Neuronal stem cell (in vitro differentiated cells): ENCODE measurements at regions not wholly inside any gene's neighbourhood (a gene's known extent, or its start where the extent isn't known, plus 50 kb on each side); places are given as distances from the start of the nearest gene placed in this dataset.
"Not testable (repeated sequence)": the region's sequence is repeated elsewhere in the genome, so short reads cannot be mapped to it uniquely, and the experiment has no call there.

Experiments used
- DNase-seq: peaks from one replicate; pipeline ENCODE4 v3.0.0-alpha.2; 2013; ENCODE audit warnings: low spot score
- H2AFZ ChIP-seq: one replicate; pipeline ENCODE4 v1.6.1; 2013; ENCODE audit warnings: mild to moderate bottlenecking, low read length, inconsistent platforms
- H2AK5ac ChIP-seq: 2 replicates; pipeline ENCODE4 v1.6.1; 2013; ENCODE audit warnings: low read depth, mild to moderate bottlenecking, inconsistent platforms, low read length, moderate library complexity, mixed read lengths
- H2BK120ac ChIP-seq: 2 replicates; pipeline ENCODE4 v1.6.1; 2013; ENCODE audit warnings: low read depth, mild to moderate bottlenecking, inconsistent platforms, low read length, moderate library complexity, mixed read lengths
- H2BK12ac ChIP-seq: one replicate; pipeline ENCODE4 v1.6.1; 2013; ENCODE audit warnings: low read length, inconsistent platforms
- H2BK15ac ChIP-seq: 2 replicates; pipeline ENCODE4 v1.6.1; 2013; ENCODE audit warnings: mild to moderate bottlenecking, low read length, inconsistent platforms, mixed read lengths
- H2BK5ac ChIP-seq: one replicate; pipeline ENCODE4 v1.6.1; 2013; ENCODE audit warnings: inconsistent platforms, mild to moderate bottlenecking, low read length, moderate library complexity
- H3K14ac ChIP-seq: one replicate; pipeline ENCODE4 v1.6.1; 2013; ENCODE audit warnings: low read length, inconsistent platforms
- H3K18ac ChIP-seq: 2 replicates; pipeline ENCODE4 v1.6.1; 2013; ENCODE audit warnings: low read length, inconsistent platforms
- H3K23ac ChIP-seq: 2 replicates; pipeline ENCODE4 v1.6.1; 2013; ENCODE audit warnings: low read depth, mild to moderate bottlenecking, mixed read lengths, low read length, inconsistent platforms; ENCODE audit not compliant: poor library complexity
- H3K27ac ChIP-seq: replicated peaks from 3 replicates; pipeline ENCODE4 v1.5.1; 2013; ENCODE audit warnings: low read length, inconsistent platforms
- H3K27me3 ChIP-seq, 3 experiments: 2 replicates each; pipeline ENCODE4 v1.6.1; 2013; ENCODE audit warnings: low read length in 3 of 3, mild to moderate bottlenecking in 2 of 3, inconsistent platforms in 1 of 3, low read depth in 1 of 3, mixed read lengths in 1 of 3, moderate library complexity in 1 of 3; ENCODE audit not compliant: control insufficient read depth in 3 of 3, insufficient read depth in 3 of 3
- H3K36me3 ChIP-seq, 2 donors: replicated peaks in 1 of 2; 2 replicates each; pipeline ENCODE4 v1.6.1; 2013; ENCODE audit warnings: low read length in 2 of 2; ENCODE audit not compliant: control insufficient read depth in 2 of 2, insufficient read depth in 2 of 2
- H3K4ac ChIP-seq: 2 replicates; pipeline ENCODE4 v1.6.1; 2013; ENCODE audit warnings: inconsistent platforms, mild to moderate bottlenecking, low read length, moderate library complexity
- H3K4me1 ChIP-seq, 2 donors: 1 replicate in 1 of 2; 2 replicates in 1 of 2; pipeline ENCODE4 v1.6.1; 2013; ENCODE audit warnings: low read length in 2 of 2, low read depth in 1 of 2; ENCODE audit not compliant: control insufficient read depth in 2 of 2, insufficient read depth in 1 of 2
- H3K4me2 ChIP-seq: one replicate; pipeline ENCODE4 v1.6.1; 2013; ENCODE audit warnings: mild to moderate bottlenecking, low read length, inconsistent platforms; ENCODE audit not compliant: insufficient read depth, poor library complexity, severe bottlenecking
- H3K4me3 ChIP-seq, 2 donors: 2 replicates each; pipeline ENCODE4 v1.5.1; 2013; ENCODE audit warnings: low read length in 2 of 2, mild to moderate bottlenecking in 2 of 2, inconsistent platforms in 1 of 2, moderate library complexity in 1 of 2
- H3K79me1 ChIP-seq: one replicate; pipeline ENCODE4 v1.6.1; 2013; ENCODE audit warnings: low read depth, mild to moderate bottlenecking, inconsistent platforms, low read length, moderate library complexity
- H3K9ac ChIP-seq: one replicate; pipeline ENCODE4 v1.6.1; 2013; ENCODE audit warnings: mild to moderate bottlenecking, low read depth, low read length, inconsistent platforms; ENCODE audit not compliant: poor library complexity
- H3K9me3 ChIP-seq, 2 donors: replicated peaks in 1 of 2; 2 replicates each; pipeline versions ENCODE3 to v1.6.1; 2013; ENCODE audit warnings: low read length in 2 of 2, mild to moderate bottlenecking in 2 of 2, inconsistent platforms in 1 of 2, low read depth in 1 of 2, mixed read lengths in 1 of 2, moderate library complexity in 1 of 2; ENCODE audit not compliant: control insufficient read depth in 2 of 2, insufficient read depth in 1 of 2
- H4K8ac ChIP-seq: one replicate; pipeline ENCODE4 v1.6.1; 2013; ENCODE audit warnings: low read depth, mild to moderate bottlenecking, inconsistent platforms, low read length, moderate library complexity
- H4K91ac ChIP-seq: one replicate; pipeline ENCODE4 v1.6.1; 2013; ENCODE audit warnings: low read length, low read depth, mild to moderate bottlenecking, inconsistent platforms; ENCODE audit not compliant: poor library complexity
- WGBS, 2 donors: extraction: QIAGEN DNeasy Blood & Tissue Kit; methylation state at CpG; one replicate each; pipeline ENCODE4 v1.1.7; 2013; ENCODE audit warnings: missing lambda C conversion rate in 2 of 2, mixed read lengths in 1 of 2; ENCODE audit not compliant: insufficient read length in 2 of 2, insufficient replicate concordance in 1 of 2; ENCODE audit errors: extremely low coverage in 2 of 2; 5-methylcytosine and 5-hydroxymethylcytosine counted together

DNA sequence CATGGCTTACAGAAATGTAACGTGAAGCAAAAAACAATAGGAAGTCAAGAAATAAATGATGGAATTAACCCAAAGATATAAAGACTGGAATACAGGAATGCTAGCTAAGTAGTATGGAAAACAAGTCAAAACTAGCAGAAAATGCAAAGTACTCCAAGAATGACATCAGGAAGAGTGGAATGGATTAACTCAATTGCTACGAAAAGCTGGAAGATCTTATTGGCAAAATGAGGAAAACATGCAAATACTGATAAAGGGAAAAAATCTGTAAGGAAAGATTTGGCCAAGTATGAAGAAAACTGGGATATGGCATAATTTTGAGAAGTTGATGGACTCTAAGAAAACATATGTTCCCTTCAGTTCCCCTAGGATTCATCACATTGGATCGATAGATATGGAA, 324.5 kb upstream of the ZNF608 start:
- H4K91ac ChIP-seq = no peak overlapping the region
- no peak overlapping the region for H2AK5ac ChIP-seq
- H3K14ac ChIP-seq = no peak overlapping the region
- no peak overlapping the region for H3K23ac ChIP-seq
- H3K79me1 ChIP-seq = no peaks in the 10 kb centered on the region
- H2BK15ac ChIP-seq = no peak overlapping the region
- no peak overlapping the region for H4K8ac ChIP-seq
- DNase-seq = no peak
- no peak overlapping the region for H3K4ac ChIP-seq
- no peak overlapping the region for H2AFZ ChIP-seq
- H3K9me3 ChIP-seq = peaks cover 0 to 43% of the 10 kb centered on the region in 2 donors
- no peak overlapping the region for H3K18ac ChIP-seq
- H2BK5ac ChIP-seq = no peak overlapping the region
- WGBS, 2 donors = no CpG with 5 or more reads among the region's 3 CpGs
- no peak overlapping the region for H3K4me3 ChIP-seq
- H3K27me3 ChIP-seq = no peaks in the 10 kb centered on the region
- no peak overlapping the region for H2BK120ac ChIP-seq
- H3K27ac ChIP-seq = no peak overlapping the region
- H3K9ac ChIP-seq = no peak overlapping the region
- no peak overlapping the region for H3K4me2 ChIP-seq
- H2BK12ac ChIP-seq = no peak overlapping the region
- peaks cover 3 to 4% of the 10 kb centered on the region in 2 donors for H3K4me1 ChIP-seq
- H3K36me3 ChIP-seq = no peaks in the 10 kb centered on the region

DNA sequence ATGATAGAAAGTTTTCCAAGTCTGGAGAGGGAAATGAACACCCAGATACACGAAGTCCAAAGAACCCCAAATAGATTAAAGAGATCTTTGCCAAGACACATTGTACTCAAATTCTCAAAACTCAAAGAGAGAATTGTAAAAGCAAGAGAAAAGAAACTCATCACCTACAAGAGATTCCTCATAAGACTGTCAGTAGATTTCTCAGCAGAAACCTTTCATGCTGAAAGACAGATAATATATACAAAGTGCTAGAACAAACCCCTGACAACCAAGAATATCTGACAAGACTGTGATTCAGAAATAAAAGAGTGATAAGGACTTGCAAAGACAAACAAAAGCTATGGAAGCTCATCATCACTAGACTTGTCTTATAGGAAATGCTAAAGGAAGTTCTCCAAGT, 326.7 kb upstream of the ZNF608 start:
- no peak overlapping the region for H3K14ac ChIP-seq
- H2BK5ac ChIP-seq = no peak overlapping the region
- no peak overlapping the region for H2BK15ac ChIP-seq
- H3K36me3 ChIP-seq = no peaks in the 10 kb centered on the region
- H3K9me3 ChIP-seq = peaks cover 0 to 49% of the 10 kb centered on the region in 2 donors
- no peak overlapping the region for H3K23ac ChIP-seq
- H3K4ac ChIP-seq = no peak overlapping the region
- DNase-seq = no peak
- no peak overlapping the region for H2AK5ac ChIP-seq
- H4K8ac ChIP-seq = no peak overlapping the region
- no peak overlapping the region for H2BK12ac ChIP-seq
- H3K4me2 ChIP-seq = no peak overlapping the region
- H3K79me1 ChIP-seq = no peaks in the 10 kb centered on the region
- H3K4me1 ChIP-seq = no peaks in the 10 kb centered on the region
- no peak overlapping the region for H3K27ac ChIP-seq
- H3K4me3 ChIP-seq = no peak overlapping the region
- H2BK120ac ChIP-seq = no peak overlapping the region
- no CpG with 5 or more reads among the region's 1 CpG for WGBS, 2 donors
- no peak overlapping the region for H3K18ac ChIP-seq
- no peak overlapping the region for H4K91ac ChIP-seq
- no peak overlapping the region for H2AFZ ChIP-seq
- H3K9ac ChIP-seq = no peak overlapping the region
- no peaks in the 10 kb centered on the region for H3K27me3 ChIP-seq

DNA sequence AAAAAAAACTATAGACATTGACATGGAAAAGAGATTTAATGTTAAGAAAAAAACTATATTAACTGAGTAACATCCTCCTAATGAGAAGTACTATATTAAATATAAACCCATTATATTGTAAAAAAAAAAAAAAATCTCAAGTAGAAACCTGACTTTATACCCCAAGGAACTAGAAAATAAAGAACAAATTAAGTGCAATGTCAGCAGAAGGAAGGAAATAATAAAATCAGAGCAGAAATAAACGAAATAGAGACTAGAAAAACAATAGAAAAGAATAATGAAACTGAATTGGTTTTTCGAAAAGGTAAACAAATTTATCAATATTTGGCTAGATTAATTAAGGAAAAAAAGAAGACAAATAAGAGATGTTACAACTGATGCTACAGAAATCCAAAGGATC, 329.1 kb upstream of the ZNF608 start:
- Histone ChIP-seq H3K27me3 (no peaks in the 10 kb centered on the region), H2BK15ac (no peak overlapping the region), H2BK5ac (no peak overlapping the region), H2AK5ac (no peak overlapping the region), H3K9ac (no peak overlapping the region), H3K18ac (no peak overlapping the region), H3K79me1 (no peaks in the 10 kb centered on the region), H4K91ac (no peak overlapping the region), H3K4me3 (no peak overlapping the region), H3K27ac (no peak overlapping the region), H3K36me3 (no peaks in the 10 kb centered on the region), H3K14ac (no peak overlapping the region), H2BK12ac (no peak overlapping the region), H3K4ac (no peak overlapping the region), H3K9me3 (peaks cover 2 to 46% of the 10 kb centered on the region in 2 donors), H3K23ac (no peak overlapping the region), H3K4me2 (no peak overlapping the region), H4K8ac (no peak overlapping the region), H2AFZ (no peak overlapping the region), H2BK120ac (no peak overlapping the region), H3K4me1 (no peaks in the 10 kb centered on the region)
- WGBS, 2 donors = no CpG with 5 or more reads among the region's 2 CpGs
- DNase-seq = no peak

DNA sequence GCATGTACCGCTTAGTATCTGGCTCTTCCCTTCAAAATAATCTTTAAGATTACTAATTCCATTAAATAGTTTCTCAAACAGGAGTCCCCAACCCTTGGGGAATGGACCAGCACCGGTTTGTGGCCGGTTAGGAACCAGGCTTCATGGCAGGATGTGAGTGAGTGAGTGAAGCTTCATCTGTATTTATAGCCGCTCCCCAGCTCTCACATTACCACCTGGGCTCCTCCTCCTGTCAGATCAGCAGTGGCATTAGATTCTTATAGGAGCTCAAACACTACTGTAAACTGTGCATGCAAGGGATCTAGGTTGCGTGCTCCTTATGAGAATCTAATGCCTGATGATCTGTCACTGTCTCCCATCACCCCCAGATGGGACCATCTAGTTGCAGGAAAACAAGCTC, 332.6 kb upstream of the ZNF608 start:
- H2BK120ac ChIP-seq, H3K4me1 ChIP-seq, H3K14ac ChIP-seq, H2BK15ac ChIP-seq, DNase-seq, H2BK12ac ChIP-seq, H3K36me3 ChIP-seq, H3K4me2 ChIP-seq, H3K27me3 ChIP-seq, H3K4ac ChIP-seq, H4K91ac ChIP-seq, H3K4me3 ChIP-seq, H4K8ac ChIP-seq, H3K79me1 ChIP-seq, H3K18ac ChIP-seq, H3K27ac ChIP-seq, H3K23ac ChIP-seq, H2AK5ac ChIP-seq, H2BK5ac ChIP-seq, H3K9ac ChIP-seq, H2AFZ ChIP-seq: not testable (repeated sequence)
- no CpG with 5 or more reads among the region's 5 CpGs for WGBS, 2 donors
- peaks cover 2 to 19% of the 10 kb centered on the region in 2 donors for H3K9me3 ChIP-seq
